ENCODE measurements at regions not wholly inside any gene's neighbourhood (a gene's known extent, or its start where the extent isn't known, plus 50 kb on each side); places are given as distances from the start of the nearest gene placed in this dataset.

GRCh38 chr2:64284751-64285150, 140.5 kb upstream of the PELI1 start:
- TF ChIP-seq, protein P1, sequence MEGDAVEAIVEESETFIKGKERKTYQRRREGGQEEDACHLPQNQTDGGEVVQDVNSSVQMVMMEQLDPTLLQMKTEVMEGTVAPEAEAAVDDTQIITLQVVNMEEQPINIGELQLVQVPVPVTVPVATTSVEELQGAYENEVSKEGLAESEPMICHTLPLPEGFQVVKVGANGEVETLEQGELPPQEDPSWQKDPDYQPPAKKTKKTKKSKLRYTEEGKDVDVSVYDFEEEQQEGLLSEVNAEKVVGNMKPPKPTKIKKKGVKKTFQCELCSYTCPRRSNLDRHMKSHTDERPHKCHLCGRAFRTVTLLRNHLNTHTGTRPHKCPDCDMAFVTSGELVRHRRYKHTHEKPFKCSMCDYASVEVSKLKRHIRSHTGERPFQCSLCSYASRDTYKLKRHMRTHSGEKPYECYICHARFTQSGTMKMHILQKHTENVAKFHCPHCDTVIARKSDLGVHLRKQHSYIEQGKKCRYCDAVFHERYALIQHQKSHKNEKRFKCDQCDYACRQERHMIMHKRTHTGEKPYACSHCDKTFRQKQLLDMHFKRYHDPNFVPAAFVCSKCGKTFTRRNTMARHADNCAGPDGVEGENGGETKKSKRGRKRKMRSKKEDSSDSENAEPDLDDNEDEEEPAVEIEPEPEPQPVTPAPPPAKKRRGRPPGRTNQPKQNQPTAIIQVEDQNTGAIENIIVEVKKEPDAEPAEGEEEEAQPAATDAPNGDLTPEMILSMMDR (conservative IDR thresholded peaks at IDR 0.05; ENCODE audit: low read depth in 2 of 2): no peak
- no peak for TF ChIP-seq POLR2AphosphoS5 (IDR thresholded peaks at IDR 0.05; ENCODE audit: low read depth)
- TF ChIP-seq EZH2phosphoT487 (IDR thresholded peaks at IDR 0.05; ENCODE audit: unreplicated experiment): no peak
- TF ChIP-seq REST (IDR thresholded peaks at IDR 0.05; ENCODE audit: unreplicated experiment): no peak
- no peak for TF ChIP-seq ZNF114 (CRISPR knock-in tag; IDR thresholded peaks at IDR 0.05)
- TF ChIP-seq EZH2 (IDR thresholded peaks at IDR 0.05; ENCODE audit: low read depth, unreplicated experiment): no peak
- TF ChIP-seq STAT1 (IDR thresholded peaks at IDR 0.05; ENCODE audit: unreplicated experiment): no peak

All from GM23338 (cell line).